ENCODE measurements at regions not wholly inside any gene's neighbourhood (a gene's known extent, or its start where the extent isn't known, plus 50 kb on each side); places are given as distances from the start of the nearest gene placed in this dataset.

GRCh38 chr5:88394536-88395175, 126.0 kb upstream of the TMEM161B start:
- no peak for DNase-seq

GRCh38 chr5:88393716-88394535, 125.3 kb upstream of the TMEM161B start:
- no peak for DNase-seq

GRCh38 chr5:88393042-88393441, 124.4 kb upstream of the TMEM161B start:
- DNase-seq = no peak

- DNase-seq = no peak
Measured at GRCh38 chr5:88391991-88392390, 123.3 kb upstream of the TMEM161B start.

GRCh38 chr5:88391116-88391515, 122.5 kb upstream of the TMEM161B start:
- DNase-seq = no peak

- DNase-seq = no peak
Measured at GRCh38 chr5:88390481-88390880, 121.8 kb upstream of the TMEM161B start.

- DNase-seq = no peak
Measured at GRCh38 chr5:88390096-88390441, 121.4 kb upstream of the TMEM161B start.

GRCh38 chr5:88389338-88390095, 120.9 kb upstream of the TMEM161B start:
- DNase-seq = no peak

- DNase-seq = no peak
Measured at GRCh38 chr5:88388476-88389337, 120.1 kb upstream of the TMEM161B start.

GRCh38 chr5:88384886-88385285, 116.2 kb upstream of the TMEM161B start:
- DNase-seq = no peak

GRCh38 chr5:88380332-88380731, 111.7 kb upstream of the TMEM161B start:
- DNase-seq = no peak

- no peak for DNase-seq
Measured at GRCh38 chr5:88377705-88378656, 109.3 kb upstream of the TMEM161B start.

GRCh38 chr5:88377240-88377639, 108.6 kb upstream of the TMEM161B start:
- DNase-seq = no peak

- DNase-seq = no peak
Measured at GRCh38 chr5:88376728-88377127, 108.1 kb upstream of the TMEM161B start.

GRCh38 chr5:88374391-88374790, 105.7 kb upstream of the TMEM161B start:
- DNase-seq = no peak

GRCh38 chr5:88370824-88371223, 102.2 kb upstream of the TMEM161B start:
- no peak for DNase-seq

GRCh38 chr5:88368201-88368600, 99.6 kb upstream of the TMEM161B start:
- no peak for DNase-seq

GRCh38 chr5:88364991-88365390, 96.3 kb upstream of the TMEM161B start:
- DNase-seq = no peak

- no peak for DNase-seq
Measured at GRCh38 chr5:88355490-88356050, 86.9 kb upstream of the TMEM161B start.

GRCh38 chr5:88325868-88326267, 57.2 kb upstream of the TMEM161B start:
- DNase-seq = no peak

GRCh38 chr5:88322785-88323184, 54.1 kb upstream of the TMEM161B start:
- no peak for DNase-seq
